HG02588 (cell line): ENCODE measurements at regions not wholly inside any gene's neighbourhood (a gene's known extent, or its start where the extent isn't known, plus 50 kb on each side); places are given as distances from the start of the nearest gene placed in this dataset.
"Not testable (repeated sequence)": the region's sequence is repeated elsewhere in the genome, so short reads cannot be mapped to it uniquely, and the experiment has no call there.

Source experiments
- ATAC-seq: cut with Tn5 transposase; IDR thresholded peaks from one replicate; pipeline ENCODE4 v1.9.1; 2021; ENCODE audit warnings: mild to moderate bottlenecking, moderate library complexity; ENCODE audit not compliant: unreplicated experiment

DNA sequence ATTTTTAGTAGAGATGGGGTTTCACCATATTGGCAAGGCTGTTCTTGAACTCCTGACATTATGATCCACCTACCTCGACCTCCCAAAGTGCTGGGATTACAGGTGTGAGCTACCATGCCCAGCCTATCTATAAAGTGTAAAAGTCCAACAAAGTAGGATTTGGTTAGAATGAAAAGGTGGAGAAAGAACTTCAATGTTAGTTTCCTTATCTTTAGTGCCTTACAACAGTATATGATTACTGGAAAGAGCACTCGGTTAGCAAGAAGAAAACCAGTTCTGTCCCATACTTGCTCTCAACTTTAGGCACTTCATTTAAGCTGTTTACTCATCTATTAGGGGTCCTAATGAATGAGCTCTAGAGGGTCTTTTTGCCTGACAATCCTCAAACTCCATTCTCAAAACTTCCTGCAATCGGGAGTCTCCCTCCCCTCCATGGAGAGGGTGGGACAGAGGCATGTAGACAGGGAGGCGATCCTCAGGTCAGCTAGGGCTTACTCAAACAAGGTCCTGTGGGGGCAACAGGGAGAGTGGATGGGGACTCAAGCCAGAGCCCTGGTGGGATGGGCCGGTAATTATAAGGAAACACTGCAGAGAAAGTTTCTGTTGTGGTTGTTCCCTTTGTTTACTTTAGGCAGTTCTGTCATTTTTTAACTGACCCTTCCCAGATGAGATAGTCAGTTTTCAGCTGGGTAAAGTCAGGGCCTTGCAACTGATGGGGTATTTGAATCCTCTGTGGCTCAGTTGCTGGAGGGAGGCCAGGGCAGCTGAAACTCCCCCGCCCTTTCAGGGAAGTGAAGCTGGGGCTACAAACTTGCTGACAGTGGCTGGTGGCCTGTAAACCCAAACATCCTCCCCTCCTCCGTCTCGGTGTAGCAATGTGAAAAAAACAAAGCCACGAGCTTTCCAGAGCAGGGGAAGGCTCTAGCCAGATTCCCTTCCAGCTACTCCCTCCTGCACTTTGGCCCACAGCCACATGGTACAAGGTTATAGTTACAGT, 64.4 kb upstream of the NOTCH2NLA start:
- ATAC-seq = peak; percentile 46

- not testable (repeated sequence) for ATAC-seq
Measured at GRCh38 chr1:146292424-146292823, 63.6 kb upstream of the NOTCH2NLA start.

GRCh38 chr1:146287881-146288280, 59.1 kb upstream of the NOTCH2NLA start:
- ATAC-seq = not testable (repeated sequence)

DNA sequence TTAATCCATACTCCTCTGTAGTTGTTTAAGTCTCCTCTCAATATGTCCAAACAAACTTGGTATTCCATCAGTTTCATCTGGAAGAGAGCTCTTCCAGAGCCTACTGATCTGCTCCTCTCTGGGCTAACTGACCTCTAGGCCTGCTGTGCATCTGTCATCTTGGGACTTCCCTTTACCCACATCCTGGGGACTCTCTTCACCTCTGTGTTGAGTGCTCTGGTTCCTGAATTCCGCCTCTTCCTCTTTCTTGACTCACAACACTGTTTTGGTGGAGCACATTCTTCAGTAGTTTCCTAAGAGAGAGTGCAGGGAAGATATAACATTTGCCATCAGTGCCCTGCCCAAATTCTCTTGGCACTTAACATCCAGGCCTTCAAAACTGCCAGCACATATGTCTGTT, 55.9 kb upstream of the NOTCH2NLA start:
- peak; percentile 57 for ATAC-seq

GRCh38 chr1:146283527-146283880, 54.7 kb upstream of the NOTCH2NLA start:
- not testable (repeated sequence) for ATAC-seq

DNA sequence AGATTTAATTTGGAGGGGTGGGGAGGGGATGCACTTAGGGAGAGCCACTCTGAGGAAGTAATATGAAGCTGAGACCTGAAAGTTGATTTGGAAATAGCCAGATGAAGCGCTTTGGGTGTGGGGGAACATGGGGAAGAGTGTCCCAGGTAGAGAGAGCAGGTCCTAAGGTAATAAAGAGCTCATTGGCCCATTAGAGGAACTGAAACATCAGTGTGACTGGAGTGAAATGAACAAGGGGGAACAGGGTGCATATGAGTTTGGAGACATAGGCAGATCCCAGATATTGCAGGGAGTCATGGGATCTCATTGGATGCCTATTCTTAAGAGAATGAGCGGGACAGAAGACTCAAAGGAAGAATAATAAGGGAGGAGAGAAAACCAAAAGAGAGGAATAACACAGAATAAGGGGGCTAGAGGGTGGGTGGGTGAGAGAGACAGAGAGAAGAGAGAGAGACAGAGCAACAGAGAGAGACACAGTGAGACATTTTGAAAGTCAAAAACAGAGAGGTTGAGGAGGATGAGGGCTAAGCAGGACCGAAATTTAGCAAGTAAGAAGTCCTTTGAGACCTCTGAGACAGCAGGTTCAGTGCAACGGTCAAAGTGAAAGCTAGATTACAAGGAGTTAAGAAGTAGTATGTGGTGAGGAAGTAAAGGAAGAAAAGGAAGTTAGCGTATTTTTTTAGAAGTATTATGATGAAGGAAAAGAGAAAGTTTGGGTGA, 54.1 kb upstream of the NOTCH2NLA start:
- peak; percentile 66 for ATAC-seq

GRCh38 chr1:146281522-146281921, 52.7 kb upstream of the NOTCH2NLA start:
- ATAC-seq = not testable (repeated sequence)

DNA sequence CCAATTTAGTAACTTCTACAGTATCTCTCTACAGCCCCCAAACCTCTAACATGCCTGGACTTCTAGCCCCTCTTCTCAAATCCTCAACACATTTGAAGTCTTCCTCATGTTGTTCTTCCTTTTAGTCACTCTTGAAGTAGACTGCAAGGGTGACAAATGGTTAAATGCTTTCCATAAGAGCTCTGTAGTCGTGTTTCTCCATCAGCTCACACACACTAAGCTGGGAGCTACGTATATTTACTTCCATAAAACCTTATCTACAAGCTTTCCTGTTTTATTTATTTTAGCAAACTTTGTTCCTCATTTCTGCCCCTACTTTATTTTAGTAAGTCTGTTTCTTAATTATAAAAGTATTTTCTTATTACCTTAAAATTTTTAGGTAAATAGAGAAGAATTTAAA, 49.9 kb upstream of the NOTCH2NLA start:
- ATAC-seq = not testable (repeated sequence)
